GM23338 (cell line): ENCODE measurements at regions not wholly inside any gene's neighbourhood (a gene's known extent, or its start where the extent isn't known, plus 50 kb on each side); places are given as distances from the start of the nearest gene placed in this dataset.

Experiments used
- ATAC-seq: fragments of 200-7000 bp; cut with Tn5 transposase; 3 replicates; pipeline ENCODE4 v1.9.1; 2020
- DNase-seq: peaks from one replicate; pipeline ENCODE4 v3.0.0-alpha.2; 2015; ENCODE audit warnings: low spot score
- H2AFZ ChIP-seq: fragments of 200-600 bp; sonication (generic); 2 replicates; pipeline ENCODE4 v1.8.0; 2016; ENCODE audit warnings: antibody characterized with exemption, mild to moderate bottlenecking, moderate library complexity
- H3F3A ChIP-seq: fragments of 200-600 bp; sonication (generic); replicated peaks from 2 replicates; pipeline ENCODE4 v1.8.0; 2017; ENCODE audit warnings: antibody characterized with exemption, mixed run types, low read depth
- H3K27ac ChIP-seq: fragments of 200-600 bp; sonication (generic); 2 replicates; pipeline ENCODE4 v1.6.1; 2016; ENCODE audit warnings: low read depth
- H3K27me3 ChIP-seq: fragments of 200-600 bp; sonication (generic); 2 replicates; pipeline ENCODE4 v1.8.0; 2016; ENCODE audit warnings: mild to moderate bottlenecking, mixed run types, moderate library complexity; ENCODE audit not compliant: insufficient read depth
- H3K36me3 ChIP-seq: fragments of 200-600 bp; sonication (generic); 2 replicates; pipeline ENCODE4 v1.8.0; 2016; ENCODE audit warnings: mild to moderate bottlenecking; ENCODE audit not compliant: insufficient read depth
- H3K4me1 ChIP-seq: fragments of 200-600 bp; sonication (generic); 2 replicates; pipeline ENCODE4 v1.8.0; 2016; ENCODE audit warnings: mild to moderate bottlenecking, moderate library complexity; ENCODE audit not compliant: insufficient read depth
- H3K4me2 ChIP-seq: fragments of 200-600 bp; sonication (generic); 2 replicates; pipeline ENCODE4 v1.7.1; 2017; ENCODE audit warnings: mixed run types
- H3K4me3 ChIP-seq: fragments of 200-600 bp; sonication (generic); 2 replicates; pipeline ENCODE4 v1.6.1; 2016; ENCODE audit warnings: mixed run types
- H3K79me2 ChIP-seq: fragments of 200-600 bp; sonication (generic); replicated peaks from 2 replicates; pipeline ENCODE4 v1.8.0; 2017; ENCODE audit warnings: mild to moderate bottlenecking; ENCODE audit not compliant: insufficient read depth
- H3K9me2 ChIP-seq: fragments of 200-600 bp; sonication (generic); 2 replicates; pipeline ENCODE4 v1.8.0; 2017; ENCODE audit not compliant: insufficient read depth
- H4K20me1 ChIP-seq: fragments of 200-600 bp; sonication (generic); replicated peaks from 2 replicates; pipeline ENCODE4 v1.8.0; 2017; ENCODE audit warnings: mild to moderate bottlenecking; ENCODE audit not compliant: insufficient read depth
- H3K27ac Mint-ChIP-seq: 2 replicates; pipeline ENCODE4 v1.8.0; 2020; ENCODE audit warnings: inconsistent platforms, mild to moderate bottlenecking, moderate library complexity, mixed read lengths
- H3K27me3 Mint-ChIP-seq: 3 replicates; pipeline ENCODE4 v1.8.0; 2022; ENCODE audit warnings: low read depth, mild to moderate bottlenecking, moderate library complexity, mixed read lengths, inconsistent platforms; ENCODE audit not compliant: insufficient read depth, poor library complexity
- H3K36me3 Mint-ChIP-seq: 3 replicates; pipeline ENCODE4 v1.8.0; 2021; ENCODE audit warnings: low read depth, mild to moderate bottlenecking, inconsistent platforms, moderate library complexity, mixed read lengths
- H3K4me1 Mint-ChIP-seq: 3 replicates; pipeline ENCODE4 v1.8.0; 2020; ENCODE audit warnings: mild to moderate bottlenecking, inconsistent platforms, mixed read lengths
- H3K4me3 Mint-ChIP-seq: 3 replicates; pipeline ENCODE4 v1.8.0; 2021; ENCODE audit warnings: moderate library complexity, mild to moderate bottlenecking, inconsistent platforms, mixed read lengths
- H3K9me3 Mint-ChIP-seq: 3 replicates; pipeline ENCODE4 v1.8.0; 2020; ENCODE audit warnings: moderate library complexity, mild to moderate bottlenecking, inconsistent platforms, mixed read lengths
- EZH2phosphoT487 ChIP-seq: fragments of 200-600 bp; sonication (generic); IDR thresholded peaks from one replicate; pipeline ENCODE4 v1.8.1; 2018; ENCODE audit warnings: antibody characterized with exemption; ENCODE audit not compliant: unreplicated experiment
- JUNB ChIP-seq: IDR thresholded peaks from one replicate; pipeline ENCODE4 v1.6.1; 2016; ENCODE audit warnings: antibody characterized with exemption; ENCODE audit not compliant: unreplicated experiment
- NANOG ChIP-seq: IDR thresholded peaks from 2 replicates; pipeline ENCODE4 v1.6.1; 2016; ENCODE audit warnings: antibody characterized with exemption, borderline replicate concordance
- STAT1 ChIP-seq: IDR thresholded peaks from one replicate; pipeline ENCODE4 v1.6.1; 2016; ENCODE audit warnings: antibody characterized with exemption; ENCODE audit not compliant: unreplicated experiment
- ZNF331 ChIP-seq: fragments of 250-450 bp; sonication (Bioruptor Pico); IDR thresholded peaks from 2 replicates; pipeline ENCODE4 v1.5.0; 2020; ENCODE audit warnings: low read depth, mild to moderate bottlenecking, moderate library complexity
- TF ChIP-seq, protein P1 (sequence below): IDR thresholded peaks from 2 replicates; pipeline ENCODE4 v1.6.1; 2016; ENCODE audit warnings: antibody characterized with exemption
- TF ChIP-seq, protein P2 (sequence below): IDR thresholded peaks from one replicate; pipeline ENCODE4 v1.6.1; 2018; ENCODE audit warnings: antibody characterized with exemption; ENCODE audit not compliant: unreplicated experiment
- TF ChIP-seq, protein P3 (sequence below), 2 experiments: fragments of 200-600 bp in 1 of 2; sonication (generic) in 1 of 2; conservative IDR thresholded peaks; 2 replicates each; pipeline versions ENCODE4 v1.5.1 to v1.6.1; 2016 to 2017; ENCODE audit warnings: antibody characterized with exemption in 2 of 2, low read depth in 2 of 2, mild to moderate bottlenecking in 2 of 2, moderate library complexity in 1 of 2
- TF ChIP-seq, protein P4 (sequence below): fragments of 250-450 bp; sonication (Bioruptor Pico); IDR thresholded peaks from 2 replicates; pipeline ENCODE4 v1.5.0; 2020; ENCODE audit warnings: mild to moderate bottlenecking, moderate library complexity

DNA sequence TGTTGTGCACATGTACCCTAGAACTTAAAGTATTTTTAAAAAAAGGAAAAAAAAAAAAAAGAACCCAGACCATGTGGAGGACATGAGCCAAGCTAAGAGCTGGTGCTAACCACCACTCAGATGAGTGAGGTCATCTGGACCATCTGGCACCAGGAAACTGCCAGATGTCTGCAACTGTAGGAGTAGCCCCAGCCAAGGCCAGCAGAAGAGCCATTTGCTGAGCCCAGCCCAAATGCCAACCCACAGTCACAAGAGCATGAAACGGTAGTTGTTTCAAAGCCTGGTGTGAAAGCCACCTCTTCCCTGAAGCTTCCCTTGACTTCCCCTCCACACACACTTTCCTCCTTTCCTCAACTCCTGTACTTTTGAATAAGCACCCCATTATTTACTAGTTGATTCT is 69.2 kb upstream of the FCN1 start:
- peaks cover 38% of the 10 kb centered on the region for H3K9me3 Mint-ChIP-seq
- Histone ChIP-seq H4K20me1 (no peaks in the 10 kb centered on the region), H3K4me2 (no peak overlapping the region), H3F3A (no peaks in the 10 kb centered on the region), H3K27ac (no peak overlapping the region), H3K36me3 (no peaks in the 10 kb centered on the region), H3K9me2 (no peaks in the 10 kb centered on the region), H3K27me3 (no peaks in the 10 kb centered on the region), H2AFZ (no peak overlapping the region), H3K79me2 (no peaks in the 10 kb centered on the region), H3K4me1 (0 out of 2 replicates have a peak, but pooled peaks cover 4% of the 10 kb centered on the region), H3K4me3 (no peak overlapping the region)
- ATAC-seq (no peak), DNase-seq (no peak)
- H3K4me3 Mint-ChIP-seq = no peak overlapping the region
- peaks cover 12% of the 10 kb centered on the region for H3K36me3 Mint-ChIP-seq
- H3K27ac Mint-ChIP-seq = no peak overlapping the region
- peak; percentile 96 for TF ChIP-seq ZNF331 (CRISPR knock-in tag)
- TF ChIP-seq EZH2phosphoT487 = no peak
- peaks cover 5% of the 10 kb centered on the region for H3K4me1 Mint-ChIP-seq
- peaks cover 3% of the 10 kb centered on the region for H3K27me3 Mint-ChIP-seq

DNA sequence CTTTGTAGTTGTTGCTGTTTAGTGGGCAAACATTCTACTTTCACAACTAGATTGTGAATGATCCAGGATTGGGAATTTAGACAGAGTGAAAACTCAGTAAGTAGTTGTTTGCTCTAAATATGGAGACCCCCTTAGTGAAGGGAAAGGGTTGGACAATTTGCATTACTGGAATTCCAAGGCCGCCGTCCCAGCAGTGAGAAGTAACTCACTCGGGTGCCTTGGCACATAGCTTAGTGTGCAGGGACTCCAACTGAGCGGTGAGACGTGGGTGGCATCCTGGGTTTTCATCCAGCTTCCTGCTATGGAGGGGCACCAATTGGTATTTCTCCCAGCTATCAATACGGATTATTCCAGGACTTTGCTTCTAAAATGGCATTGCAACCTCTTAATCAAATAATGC is 69.7 kb upstream of the FCN1 start:
- H3K9me2 ChIP-seq = no peaks in the 10 kb centered on the region
- H3K27me3 Mint-ChIP-seq = peaks cover 3% of the 10 kb centered on the region
- H3K36me3 Mint-ChIP-seq = peaks cover 12% of the 10 kb centered on the region
- H3K27ac ChIP-seq = no peak overlapping the region
- no peak overlapping the region for H3K4me3 ChIP-seq
- H2AFZ ChIP-seq = no peak overlapping the region
- no peak overlapping the region for H3K4me3 Mint-ChIP-seq
- no peaks in the 10 kb centered on the region for H3F3A ChIP-seq
- TF ChIP-seq, protein P1, sequence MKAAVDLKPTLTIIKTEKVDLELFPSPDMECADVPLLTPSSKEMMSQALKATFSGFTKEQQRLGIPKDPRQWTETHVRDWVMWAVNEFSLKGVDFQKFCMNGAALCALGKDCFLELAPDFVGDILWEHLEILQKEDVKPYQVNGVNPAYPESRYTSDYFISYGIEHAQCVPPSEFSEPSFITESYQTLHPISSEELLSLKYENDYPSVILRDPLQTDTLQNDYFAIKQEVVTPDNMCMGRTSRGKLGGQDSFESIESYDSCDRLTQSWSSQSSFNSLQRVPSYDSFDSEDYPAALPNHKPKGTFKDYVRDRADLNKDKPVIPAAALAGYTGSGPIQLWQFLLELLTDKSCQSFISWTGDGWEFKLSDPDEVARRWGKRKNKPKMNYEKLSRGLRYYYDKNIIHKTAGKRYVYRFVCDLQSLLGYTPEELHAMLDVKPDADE = no peak
- TF ChIP-seq NANOG = no peak
- TF ChIP-seq, protein P2, sequence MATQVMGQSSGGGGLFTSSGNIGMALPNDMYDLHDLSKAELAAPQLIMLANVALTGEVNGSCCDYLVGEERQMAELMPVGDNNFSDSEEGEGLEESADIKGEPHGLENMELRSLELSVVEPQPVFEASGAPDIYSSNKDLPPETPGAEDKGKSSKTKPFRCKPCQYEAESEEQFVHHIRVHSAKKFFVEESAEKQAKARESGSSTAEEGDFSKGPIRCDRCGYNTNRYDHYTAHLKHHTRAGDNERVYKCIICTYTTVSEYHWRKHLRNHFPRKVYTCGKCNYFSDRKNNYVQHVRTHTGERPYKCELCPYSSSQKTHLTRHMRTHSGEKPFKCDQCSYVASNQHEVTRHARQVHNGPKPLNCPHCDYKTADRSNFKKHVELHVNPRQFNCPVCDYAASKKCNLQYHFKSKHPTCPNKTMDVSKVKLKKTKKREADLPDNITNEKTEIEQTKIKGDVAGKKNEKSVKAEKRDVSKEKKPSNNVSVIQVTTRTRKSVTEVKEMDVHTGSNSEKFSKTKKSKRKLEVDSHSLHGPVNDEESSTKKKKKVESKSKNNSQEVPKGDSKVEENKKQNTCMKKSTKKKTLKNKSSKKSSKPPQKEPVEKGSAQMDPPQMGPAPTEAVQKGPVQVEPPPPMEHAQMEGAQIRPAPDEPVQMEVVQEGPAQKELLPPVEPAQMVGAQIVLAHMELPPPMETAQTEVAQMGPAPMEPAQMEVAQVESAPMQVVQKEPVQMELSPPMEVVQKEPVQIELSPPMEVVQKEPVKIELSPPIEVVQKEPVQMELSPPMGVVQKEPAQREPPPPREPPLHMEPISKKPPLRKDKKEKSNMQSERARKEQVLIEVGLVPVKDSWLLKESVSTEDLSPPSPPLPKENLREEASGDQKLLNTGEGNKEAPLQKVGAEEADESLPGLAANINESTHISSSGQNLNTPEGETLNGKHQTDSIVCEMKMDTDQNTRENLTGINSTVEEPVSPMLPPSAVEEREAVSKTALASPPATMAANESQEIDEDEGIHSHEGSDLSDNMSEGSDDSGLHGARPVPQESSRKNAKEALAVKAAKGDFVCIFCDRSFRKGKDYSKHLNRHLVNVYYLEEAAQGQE = no peak
- no peak for TF ChIP-seq STAT1
- no peak for TF ChIP-seq JUNB
- TF ChIP-seq EZH2phosphoT487 = no peak
- TF ChIP-seq, protein P3, sequence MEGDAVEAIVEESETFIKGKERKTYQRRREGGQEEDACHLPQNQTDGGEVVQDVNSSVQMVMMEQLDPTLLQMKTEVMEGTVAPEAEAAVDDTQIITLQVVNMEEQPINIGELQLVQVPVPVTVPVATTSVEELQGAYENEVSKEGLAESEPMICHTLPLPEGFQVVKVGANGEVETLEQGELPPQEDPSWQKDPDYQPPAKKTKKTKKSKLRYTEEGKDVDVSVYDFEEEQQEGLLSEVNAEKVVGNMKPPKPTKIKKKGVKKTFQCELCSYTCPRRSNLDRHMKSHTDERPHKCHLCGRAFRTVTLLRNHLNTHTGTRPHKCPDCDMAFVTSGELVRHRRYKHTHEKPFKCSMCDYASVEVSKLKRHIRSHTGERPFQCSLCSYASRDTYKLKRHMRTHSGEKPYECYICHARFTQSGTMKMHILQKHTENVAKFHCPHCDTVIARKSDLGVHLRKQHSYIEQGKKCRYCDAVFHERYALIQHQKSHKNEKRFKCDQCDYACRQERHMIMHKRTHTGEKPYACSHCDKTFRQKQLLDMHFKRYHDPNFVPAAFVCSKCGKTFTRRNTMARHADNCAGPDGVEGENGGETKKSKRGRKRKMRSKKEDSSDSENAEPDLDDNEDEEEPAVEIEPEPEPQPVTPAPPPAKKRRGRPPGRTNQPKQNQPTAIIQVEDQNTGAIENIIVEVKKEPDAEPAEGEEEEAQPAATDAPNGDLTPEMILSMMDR (conservative IDR thresholded peaks at IDR 0.05; ENCODE audit: low read depth in 2 of 2) = no peak
- TF ChIP-seq, protein P4, sequence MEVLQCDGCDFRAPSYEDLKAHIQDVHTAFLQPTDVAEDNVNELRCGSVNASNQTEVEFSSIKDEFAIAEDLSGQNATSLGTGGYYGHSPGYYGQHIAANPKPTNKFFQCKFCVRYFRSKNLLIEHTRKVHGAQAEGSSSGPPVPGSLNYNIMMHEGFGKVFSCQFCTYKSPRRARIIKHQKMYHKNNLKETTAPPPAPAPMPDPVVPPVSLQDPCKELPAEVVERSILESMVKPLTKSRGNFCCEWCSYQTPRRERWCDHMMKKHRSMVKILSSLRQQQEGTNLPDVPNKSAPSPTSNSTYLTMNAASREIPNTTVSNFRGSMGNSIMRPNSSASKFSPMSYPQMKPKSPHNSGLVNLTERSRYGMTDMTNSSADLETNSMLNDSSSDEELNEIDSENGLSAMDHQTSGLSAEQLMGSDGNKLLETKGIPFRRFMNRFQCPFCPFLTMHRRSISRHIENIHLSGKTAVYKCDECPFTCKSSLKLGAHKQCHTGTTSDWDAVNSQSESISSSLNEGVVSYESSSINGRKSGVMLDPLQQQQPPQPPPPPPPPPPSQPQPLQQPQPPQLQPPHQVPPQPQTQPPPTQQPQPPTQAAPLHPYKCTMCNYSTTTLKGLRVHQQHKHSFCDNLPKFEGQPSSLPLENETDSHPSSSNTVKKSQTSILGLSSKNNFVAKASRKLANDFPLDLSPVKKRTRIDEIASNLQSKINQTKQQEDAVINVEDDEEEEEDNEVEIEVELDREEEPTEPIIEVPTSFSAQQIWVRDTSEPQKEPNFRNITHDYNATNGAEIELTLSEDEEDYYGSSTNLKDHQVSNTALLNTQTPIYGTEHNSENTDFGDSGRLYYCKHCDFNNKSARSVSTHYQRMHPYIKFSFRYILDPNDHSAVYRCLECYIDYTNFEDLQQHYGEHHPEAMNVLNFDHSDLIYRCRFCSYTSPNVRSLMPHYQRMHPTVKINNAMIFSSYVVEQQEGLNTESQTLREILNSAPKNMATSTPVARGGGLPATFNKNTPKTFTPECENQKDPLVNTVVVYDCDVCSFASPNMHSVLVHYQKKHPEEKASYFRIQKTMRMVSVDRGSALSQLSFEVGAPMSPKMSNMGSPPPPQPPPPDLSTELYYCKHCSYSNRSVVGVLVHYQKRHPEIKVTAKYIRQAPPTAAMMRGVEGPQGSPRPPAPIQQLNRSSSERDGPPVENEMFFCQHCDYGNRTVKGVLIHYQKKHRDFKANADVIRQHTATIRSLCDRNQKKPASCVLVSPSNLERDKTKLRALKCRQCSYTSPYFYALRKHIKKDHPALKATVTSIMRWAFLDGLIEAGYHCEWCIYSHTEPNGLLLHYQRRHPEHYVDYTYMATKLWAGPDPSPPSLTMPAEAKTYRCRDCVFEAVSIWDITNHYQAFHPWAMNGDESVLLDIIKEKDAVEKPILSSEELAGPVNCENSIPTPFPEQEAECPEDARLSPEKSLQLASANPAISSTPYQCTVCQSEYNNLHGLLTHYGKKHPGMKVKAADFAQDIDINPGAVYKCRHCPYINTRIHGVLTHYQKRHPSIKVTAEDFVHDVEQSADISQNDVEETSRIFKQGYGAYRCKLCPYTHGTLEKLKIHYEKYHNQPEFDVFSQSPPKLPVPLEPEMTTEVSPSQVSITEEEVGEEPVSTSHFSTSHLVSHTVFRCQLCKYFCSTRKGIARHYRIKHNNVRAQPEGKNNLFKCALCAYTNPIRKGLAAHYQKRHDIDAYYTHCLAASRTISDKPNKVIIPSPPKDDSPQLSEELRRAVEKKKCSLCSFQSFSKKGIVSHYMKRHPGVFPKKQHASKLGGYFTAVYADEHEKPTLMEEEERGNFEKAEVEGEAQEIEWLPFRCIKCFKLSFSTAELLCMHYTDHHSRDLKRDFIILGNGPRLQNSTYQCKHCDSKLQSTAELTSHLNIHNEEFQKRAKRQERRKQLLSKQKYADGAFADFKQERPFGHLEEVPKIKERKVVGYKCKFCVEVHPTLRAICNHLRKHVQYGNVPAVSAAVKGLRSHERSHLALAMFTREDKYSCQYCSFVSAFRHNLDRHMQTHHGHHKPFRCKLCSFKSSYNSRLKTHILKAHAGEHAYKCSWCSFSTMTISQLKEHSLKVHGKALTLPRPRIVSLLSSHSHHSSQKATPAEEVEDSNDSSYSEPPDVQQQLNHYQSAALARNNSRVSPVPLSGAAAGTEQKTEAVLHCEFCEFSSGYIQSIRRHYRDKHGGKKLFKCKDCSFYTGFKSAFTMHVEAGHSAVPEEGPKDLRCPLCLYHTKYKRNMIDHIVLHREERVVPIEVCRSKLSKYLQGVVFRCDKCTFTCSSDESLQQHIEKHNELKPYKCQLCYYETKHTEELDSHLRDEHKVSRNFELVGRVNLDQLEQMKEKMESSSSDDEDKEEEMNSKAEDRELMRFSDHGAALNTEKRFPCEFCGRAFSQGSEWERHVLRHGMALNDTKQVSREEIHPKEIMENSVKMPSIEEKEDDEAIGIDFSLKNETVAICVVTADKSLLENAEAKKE (CRISPR knock-in tag) = no peak
- H3K4me1 Mint-ChIP-seq = peaks cover 5% of the 10 kb centered on the region
- H4K20me1 ChIP-seq = no peaks in the 10 kb centered on the region
- no peaks in the 10 kb centered on the region for H3K36me3 ChIP-seq
- ATAC-seq (no peak), DNase-seq (no peak)
- H3K27ac Mint-ChIP-seq = no peak overlapping the region
- H3K9me3 Mint-ChIP-seq = peaks cover 38% of the 10 kb centered on the region
- no peaks in the 10 kb centered on the region for H3K27me3 ChIP-seq
- no peak overlapping the region for H3K4me2 ChIP-seq
- 0 out of 2 replicates have a peak, but pooled peaks cover 4% of the 10 kb centered on the region for H3K4me1 ChIP-seq
- H3K79me2 ChIP-seq = no peaks in the 10 kb centered on the region
